ENCODE measurements at regions not wholly inside any gene's neighbourhood (a gene's known extent, or its start where the extent isn't known, plus 50 kb on each side); places are given as distances from the start of the nearest gene placed in this dataset.

DNA sequence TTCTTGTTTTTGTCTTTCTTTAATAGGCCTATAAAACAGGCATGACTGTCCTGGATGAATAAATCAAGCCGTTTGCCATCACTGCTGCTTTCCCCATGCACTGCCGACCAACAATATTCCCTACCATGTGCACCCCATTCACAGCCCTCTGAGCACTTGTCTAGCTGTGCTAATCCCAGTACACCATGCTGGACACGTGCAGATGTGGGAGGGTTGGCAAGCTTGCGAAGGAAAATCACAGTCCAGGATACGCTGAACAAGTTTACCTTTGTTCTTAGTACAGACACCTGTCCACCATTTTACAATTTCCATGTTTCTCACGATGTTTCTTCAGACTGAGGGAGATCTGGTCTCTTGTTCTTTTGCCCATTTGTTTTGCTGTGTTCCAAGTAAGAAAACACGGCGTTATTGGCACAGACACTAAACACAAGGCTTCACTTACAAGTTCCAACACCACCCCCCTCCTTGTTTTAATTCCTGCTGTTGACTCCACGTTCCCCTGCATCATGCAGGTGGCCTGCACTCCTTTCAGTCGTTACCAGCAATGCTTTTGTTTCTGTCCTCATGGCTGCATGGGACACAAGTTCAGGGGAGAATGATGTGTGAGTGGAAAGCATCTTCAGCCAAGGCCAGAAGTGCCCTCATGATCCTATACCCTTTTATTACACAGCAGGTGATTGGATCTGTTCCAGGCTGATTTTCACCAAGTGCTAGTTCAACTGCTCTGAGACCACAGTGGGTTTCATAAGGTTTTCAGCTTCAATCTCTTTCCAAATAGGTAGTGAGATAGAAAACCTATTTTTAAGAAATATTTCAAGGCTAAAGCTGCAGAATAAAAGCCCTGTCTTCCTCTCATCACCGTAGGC lies 608.9 kb downstream of the IRX1 start:
- Mint-ChIP-seq H3K4me3 (ENCODE audit: low read depth, unreplicated experiment) (no peak overlapping the region), H3K27ac (ENCODE audit: unreplicated experiment) (no peak overlapping the region), H3K4me1 (ENCODE audit: low read depth, unreplicated experiment) (no peaks in the 10 kb centered on the region), H3K36me3 (ENCODE audit: insufficient read depth, unreplicated experiment) (no peaks in the 10 kb centered on the region), H3K27me3 (ENCODE audit: unreplicated experiment) (no peaks in the 10 kb centered on the region), H3K9me3 (ENCODE audit: low read depth, unreplicated experiment) (peaks cover 5% of the 10 kb centered on the region)
- TF ChIP-seq, protein P1, sequence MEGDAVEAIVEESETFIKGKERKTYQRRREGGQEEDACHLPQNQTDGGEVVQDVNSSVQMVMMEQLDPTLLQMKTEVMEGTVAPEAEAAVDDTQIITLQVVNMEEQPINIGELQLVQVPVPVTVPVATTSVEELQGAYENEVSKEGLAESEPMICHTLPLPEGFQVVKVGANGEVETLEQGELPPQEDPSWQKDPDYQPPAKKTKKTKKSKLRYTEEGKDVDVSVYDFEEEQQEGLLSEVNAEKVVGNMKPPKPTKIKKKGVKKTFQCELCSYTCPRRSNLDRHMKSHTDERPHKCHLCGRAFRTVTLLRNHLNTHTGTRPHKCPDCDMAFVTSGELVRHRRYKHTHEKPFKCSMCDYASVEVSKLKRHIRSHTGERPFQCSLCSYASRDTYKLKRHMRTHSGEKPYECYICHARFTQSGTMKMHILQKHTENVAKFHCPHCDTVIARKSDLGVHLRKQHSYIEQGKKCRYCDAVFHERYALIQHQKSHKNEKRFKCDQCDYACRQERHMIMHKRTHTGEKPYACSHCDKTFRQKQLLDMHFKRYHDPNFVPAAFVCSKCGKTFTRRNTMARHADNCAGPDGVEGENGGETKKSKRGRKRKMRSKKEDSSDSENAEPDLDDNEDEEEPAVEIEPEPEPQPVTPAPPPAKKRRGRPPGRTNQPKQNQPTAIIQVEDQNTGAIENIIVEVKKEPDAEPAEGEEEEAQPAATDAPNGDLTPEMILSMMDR (IDR thresholded peaks at IDR 0.05; ENCODE audit: unreplicated experiment) = no peak
- intact Hi-C loops (cut with micrococcal nuclease; ENCODE audit: unreplicated experiment) = no loop called here
- no peak for DNase-seq
- CTCF ChIA-PET = no interaction called here
- BruUV-seq (replicated peaks) = no TSS peak

DNA sequence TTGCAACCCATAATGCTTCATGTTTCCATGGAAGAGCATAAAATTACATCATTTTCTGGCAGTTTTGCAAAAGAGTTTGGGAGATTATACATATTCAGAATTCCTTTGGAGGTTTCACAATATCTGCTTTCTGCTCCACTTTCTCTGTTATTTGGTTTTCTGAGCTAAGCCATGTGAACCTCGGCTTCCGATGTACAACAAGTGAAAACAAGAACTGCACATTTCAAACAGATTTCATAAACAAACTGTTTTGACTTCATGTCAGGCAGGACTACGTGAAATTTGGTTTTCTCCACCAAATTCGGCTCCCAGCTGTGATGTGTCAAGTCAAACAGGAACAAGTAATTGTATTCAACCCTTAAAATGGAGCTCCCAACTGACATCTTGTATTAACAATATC lies 609.8 kb downstream of the IRX1 start:
- Mint-ChIP-seq H3K27ac (ENCODE audit: unreplicated experiment) (no peak overlapping the region), H3K36me3 (ENCODE audit: insufficient read depth, unreplicated experiment) (no peaks in the 10 kb centered on the region), H3K4me1 (ENCODE audit: low read depth, unreplicated experiment) (no peaks in the 10 kb centered on the region), H3K27me3 (ENCODE audit: unreplicated experiment) (no peaks in the 10 kb centered on the region), H3K4me3 (ENCODE audit: low read depth, unreplicated experiment) (no peak overlapping the region), H3K9me3 (ENCODE audit: low read depth, unreplicated experiment) (peaks cover 7% of the 10 kb centered on the region)
- no peak for DNase-seq
- CTCF ChIA-PET = no interaction called here
- intact Hi-C loops (cut with micrococcal nuclease; ENCODE audit: unreplicated experiment) = no loop called here
- no TSS peak for BruUV-seq (replicated peaks)
- TF ChIP-seq, protein P1 (IDR thresholded peaks at IDR 0.05; ENCODE audit: unreplicated experiment) = no peak

DNA sequence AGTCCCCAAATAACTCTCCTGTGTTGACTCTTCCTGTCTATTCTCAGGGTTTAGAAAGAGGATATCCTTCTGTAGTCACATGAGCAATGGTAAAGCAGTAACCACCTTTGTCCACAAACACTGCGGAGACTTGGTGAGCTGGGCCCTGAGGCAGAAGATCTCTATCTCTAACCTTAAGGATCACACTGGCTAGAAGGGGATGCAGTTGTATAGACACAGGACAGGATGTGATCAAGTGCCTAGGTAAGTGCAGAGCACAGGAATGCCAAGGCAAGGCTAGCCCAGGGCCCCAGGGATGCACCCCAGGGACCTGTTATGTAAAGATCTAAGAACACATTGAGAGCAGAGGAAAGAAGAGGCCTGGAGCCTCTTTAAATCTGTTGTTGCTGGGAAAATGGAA lies 610.5 kb downstream of the IRX1 start:
- CTCF ChIA-PET = no interaction called here
- intact Hi-C loops (cut with micrococcal nuclease; ENCODE audit: unreplicated experiment) = no loop called here
- Mint-ChIP-seq H3K27ac (ENCODE audit: unreplicated experiment) (no peak overlapping the region), H3K4me3 (ENCODE audit: low read depth, unreplicated experiment) (no peak overlapping the region), H3K9me3 (ENCODE audit: low read depth, unreplicated experiment) (peaks cover 7% of the 10 kb centered on the region), H3K4me1 (ENCODE audit: low read depth, unreplicated experiment) (no peaks in the 10 kb centered on the region), H3K27me3 (ENCODE audit: unreplicated experiment) (no peaks in the 10 kb centered on the region), H3K36me3 (ENCODE audit: insufficient read depth, unreplicated experiment) (no peaks in the 10 kb centered on the region)
- BruUV-seq (replicated peaks) = no TSS peak
- TF ChIP-seq, protein P1 (IDR thresholded peaks at IDR 0.05; ENCODE audit: unreplicated experiment) = no peak
- no peak for DNase-seq

DNA sequence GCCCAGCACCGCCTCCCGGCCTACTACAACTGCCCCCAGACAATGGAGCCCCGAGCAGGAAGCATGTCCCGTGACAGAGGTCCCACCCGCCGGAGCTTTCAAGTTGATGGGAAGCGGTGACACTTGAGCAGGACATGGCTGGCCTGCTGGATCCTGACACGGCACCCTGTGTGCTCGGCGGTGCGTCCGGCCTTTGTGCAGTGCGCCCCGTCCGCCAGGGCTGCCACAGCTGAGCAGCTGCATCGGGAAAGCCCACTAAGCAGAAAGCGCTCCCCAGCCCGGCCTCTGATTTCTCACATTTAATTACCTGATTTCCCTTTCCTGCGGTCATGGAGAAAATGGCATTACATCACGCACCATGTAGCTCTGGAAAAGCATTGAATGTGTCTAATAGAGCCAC lies 611.9 kb downstream of the IRX1 start:
- BruUV-seq (replicated peaks) = no TSS peak
- TF ChIP-seq, protein P1 (IDR thresholded peaks at IDR 0.05; ENCODE audit: unreplicated experiment) = no peak
- H3K4me3 Mint-ChIP-seq (ENCODE audit: low read depth, unreplicated experiment) = no peak overlapping the region
- DNase-seq = no peak
- H3K27me3 Mint-ChIP-seq (ENCODE audit: unreplicated experiment) = no peaks in the 10 kb centered on the region
- no peaks in the 10 kb centered on the region for H3K4me1 Mint-ChIP-seq (ENCODE audit: low read depth, unreplicated experiment)
- H3K9me3 Mint-ChIP-seq (ENCODE audit: low read depth, unreplicated experiment) = peaks cover 7% of the 10 kb centered on the region
- intact Hi-C loops (cut with micrococcal nuclease; ENCODE audit: unreplicated experiment) = no loop called here
- no peak overlapping the region for H3K27ac Mint-ChIP-seq (ENCODE audit: unreplicated experiment)
- H3K36me3 Mint-ChIP-seq (ENCODE audit: insufficient read depth, unreplicated experiment) = no peaks in the 10 kb centered on the region
- CTCF ChIA-PET = no interaction called here
